OCI-LY7 (cell line): ENCODE measurements at regions not wholly inside any gene's neighbourhood (a gene's known extent, or its start where the extent isn't known, plus 50 kb on each side); places are given as distances from the start of the nearest gene placed in this dataset.

Experiments used
- EZH2phosphoT487 ChIP-seq: fragments of 200-600 bp; sonication (generic); IDR thresholded peaks from 2 replicates; pipeline ENCODE4 v1.6.1; 2018; ENCODE audit warnings: low read depth, borderline replicate concordance, mild to moderate bottlenecking, mixed run types, antibody characterized with exemption, low read length, moderate library complexity, mixed read lengths
- TF ChIP-seq, protein P1 (sequence below): fragments of 200-600 bp; sonication (generic); conservative IDR thresholded peaks from 2 replicates; pipeline ENCODE4 v1.5.1; 2014; ENCODE audit warnings: mild to moderate bottlenecking, antibody characterized with exemption, low read length, moderate library complexity, mixed read lengths

DNA sequence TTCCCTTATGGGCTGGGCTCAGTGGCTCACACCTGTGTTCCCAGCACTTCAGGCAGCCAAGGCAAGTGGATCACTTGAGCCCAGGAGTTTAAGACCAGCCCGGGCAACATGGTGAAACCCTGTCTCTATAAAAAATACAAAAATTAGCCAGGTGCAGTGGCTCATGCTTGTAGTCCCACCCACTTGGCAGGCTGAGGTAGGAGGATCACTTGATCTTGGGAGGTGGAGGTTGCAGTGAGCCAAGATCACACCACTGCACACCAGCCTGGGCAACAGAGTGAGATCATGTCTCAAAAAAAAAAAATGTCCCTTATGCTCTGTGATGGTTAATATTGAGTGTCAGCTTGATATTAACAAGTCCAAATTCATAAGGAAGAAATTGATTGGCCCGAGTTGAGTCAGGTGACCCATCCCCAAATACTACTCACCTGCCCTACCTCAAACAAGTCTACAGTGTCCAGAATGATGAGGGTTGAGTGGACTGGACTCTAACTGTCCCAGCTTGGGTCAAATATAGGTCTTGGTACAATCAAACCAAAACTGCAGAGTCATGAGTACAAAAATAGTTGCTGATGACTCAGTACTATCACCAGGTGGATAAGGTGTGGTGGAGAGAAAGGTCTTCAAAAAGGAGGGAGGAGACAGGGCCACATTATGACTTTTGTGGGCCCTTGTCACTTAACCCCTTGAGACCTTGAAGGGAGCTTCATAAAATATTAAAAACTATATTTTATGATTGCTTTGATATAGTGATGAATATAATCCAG is 161.0 kb downstream of the ZNF326 start:
- TF ChIP-seq, protein P1, sequence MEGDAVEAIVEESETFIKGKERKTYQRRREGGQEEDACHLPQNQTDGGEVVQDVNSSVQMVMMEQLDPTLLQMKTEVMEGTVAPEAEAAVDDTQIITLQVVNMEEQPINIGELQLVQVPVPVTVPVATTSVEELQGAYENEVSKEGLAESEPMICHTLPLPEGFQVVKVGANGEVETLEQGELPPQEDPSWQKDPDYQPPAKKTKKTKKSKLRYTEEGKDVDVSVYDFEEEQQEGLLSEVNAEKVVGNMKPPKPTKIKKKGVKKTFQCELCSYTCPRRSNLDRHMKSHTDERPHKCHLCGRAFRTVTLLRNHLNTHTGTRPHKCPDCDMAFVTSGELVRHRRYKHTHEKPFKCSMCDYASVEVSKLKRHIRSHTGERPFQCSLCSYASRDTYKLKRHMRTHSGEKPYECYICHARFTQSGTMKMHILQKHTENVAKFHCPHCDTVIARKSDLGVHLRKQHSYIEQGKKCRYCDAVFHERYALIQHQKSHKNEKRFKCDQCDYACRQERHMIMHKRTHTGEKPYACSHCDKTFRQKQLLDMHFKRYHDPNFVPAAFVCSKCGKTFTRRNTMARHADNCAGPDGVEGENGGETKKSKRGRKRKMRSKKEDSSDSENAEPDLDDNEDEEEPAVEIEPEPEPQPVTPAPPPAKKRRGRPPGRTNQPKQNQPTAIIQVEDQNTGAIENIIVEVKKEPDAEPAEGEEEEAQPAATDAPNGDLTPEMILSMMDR, result no peak
- no peak for TF ChIP-seq EZH2phosphoT487
